ENCODE measurements at regions not wholly inside any gene's neighbourhood (a gene's known extent, or its start where the extent isn't known, plus 50 kb on each side); places are given as distances from the start of the nearest gene placed in this dataset.

GRCh38 chr16:6076631-6077030 is 979.0 kb upstream of the EEF2KMT start:
- DNase-seq (ENCODE audit: low read depth, low spot score): no peak

GRCh38 chr16:6068063-6068462 is 970.5 kb upstream of the EEF2KMT start:
- DNase-seq (ENCODE audit: low read depth, low spot score): no peak

- no peak for DNase-seq (ENCODE audit: low read depth, low spot score)
Measured at GRCh38 chr16:6066652-6067051, 969.1 kb upstream of the EEF2KMT start.

DNA sequence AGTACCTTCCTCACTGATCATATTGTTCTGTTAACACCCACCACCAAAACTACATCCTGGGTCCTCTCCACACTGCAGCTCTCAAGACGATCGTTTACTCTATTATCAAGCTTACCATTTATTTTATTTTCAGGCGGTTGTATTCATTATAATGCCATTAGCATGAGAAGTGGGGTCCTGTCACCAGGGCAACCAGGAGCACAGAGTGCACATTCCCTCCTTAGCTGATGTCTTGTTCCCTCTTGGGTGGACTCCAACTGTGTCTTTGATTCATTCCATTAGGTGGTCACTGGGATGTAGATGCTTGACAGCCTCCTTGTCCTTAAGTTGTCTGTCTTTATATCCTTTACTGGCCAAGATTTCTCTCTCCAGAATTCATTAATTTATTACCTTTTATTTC is 965.9 kb upstream of the EEF2KMT start:
- DNase-seq (ENCODE audit: low read depth, low spot score): no peak

GRCh38 chr16:6059671-6060070 is 962.1 kb upstream of the EEF2KMT start:
- no peak for DNase-seq (ENCODE audit: low read depth, low spot score)

DNA sequence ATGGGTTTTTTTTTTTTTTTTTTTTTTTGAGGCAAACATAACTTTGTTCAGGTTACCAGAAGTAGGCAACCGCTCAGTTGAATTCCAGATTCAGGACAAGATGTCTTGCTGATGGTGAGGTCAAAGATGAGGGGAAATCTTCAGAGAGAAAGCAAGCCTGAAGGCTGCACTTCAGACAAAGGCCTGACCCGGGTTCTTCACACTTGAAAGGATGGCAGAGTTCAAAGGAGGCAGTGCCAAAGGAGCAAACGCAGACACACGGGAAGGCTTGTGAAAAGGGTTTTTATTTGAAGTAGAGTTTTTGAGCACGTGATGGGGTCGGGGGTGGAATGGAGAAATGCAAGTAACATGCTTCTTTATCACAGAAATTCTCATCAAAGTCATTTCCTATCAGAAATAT is 960.2 kb upstream of the EEF2KMT start:
- no peak for DNase-seq (ENCODE audit: low read depth, low spot score)

DNA sequence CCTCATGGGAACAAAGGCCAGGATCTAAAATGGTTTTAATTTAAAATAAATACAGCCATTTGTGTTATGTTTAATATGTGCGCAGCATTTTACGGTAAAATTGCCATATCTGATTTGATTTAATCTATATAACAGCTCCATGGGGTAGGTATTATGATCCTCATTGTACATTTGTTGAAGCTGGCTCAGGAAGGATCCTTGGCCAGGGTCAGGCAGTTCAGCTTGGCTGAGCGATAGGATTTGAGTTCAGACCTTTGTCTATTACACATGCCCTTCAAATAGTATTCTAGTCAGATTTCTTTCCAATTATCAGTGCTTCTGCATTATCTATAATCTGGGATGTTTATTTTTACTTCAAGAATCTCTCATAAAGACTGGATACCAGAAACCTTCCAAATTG is 950.4 kb upstream of the EEF2KMT start:
- no peak for DNase-seq (ENCODE audit: low read depth, low spot score)

DNA sequence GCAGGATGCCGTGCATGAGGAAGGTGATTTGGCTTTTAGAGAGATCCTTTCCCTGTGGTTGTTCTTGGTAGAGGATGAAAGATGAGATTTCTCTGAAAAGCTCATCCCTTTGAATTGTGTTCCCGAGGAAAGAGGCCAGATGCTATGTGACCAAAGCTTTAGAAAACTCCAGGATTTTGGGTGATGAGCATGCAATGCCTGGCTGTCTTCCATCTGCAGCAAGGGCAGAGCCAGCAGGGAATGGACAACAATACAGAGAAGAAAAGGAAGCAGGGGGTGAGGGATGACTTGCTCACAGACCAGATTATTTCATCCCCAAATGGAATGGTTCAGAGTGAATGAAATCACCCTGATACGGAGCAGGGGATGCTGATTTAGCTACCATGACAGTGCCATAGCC is 949.7 kb upstream of the EEF2KMT start:
- DNase-seq (ENCODE audit: low read depth, low spot score): no peak

GRCh38 chr16:6038941-6039645 is 941.5 kb upstream of the EEF2KMT start:
- DNase-seq (ENCODE audit: low read depth, low spot score): no peak

DNA sequence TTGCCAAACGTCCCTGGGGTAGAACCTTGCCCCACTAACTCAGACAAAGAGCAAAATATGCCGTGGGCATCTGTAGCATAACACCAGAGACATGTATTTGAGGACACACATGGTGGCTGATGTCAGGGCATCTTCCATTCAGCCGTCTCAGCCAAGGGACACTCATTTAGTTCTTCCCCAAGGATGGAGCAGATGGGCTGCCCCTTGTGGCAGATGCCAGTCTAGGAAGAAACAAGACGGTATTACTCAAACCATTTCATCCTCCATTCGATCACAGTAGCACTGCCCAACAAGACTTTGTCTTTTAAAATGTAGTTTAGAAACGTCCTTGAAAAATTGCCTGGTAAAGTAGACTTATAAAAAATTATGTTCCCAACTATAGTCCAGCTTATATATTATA is 937.6 kb upstream of the EEF2KMT start:
- DNase-seq (ENCODE audit: low read depth, low spot score): no peak

- no peak for DNase-seq (ENCODE audit: low read depth, low spot score)
Measured at GRCh38 chr16:6034511-6034910, 936.9 kb upstream of the EEF2KMT start.

GRCh38 chr16:6032438-6032837 is 934.8 kb upstream of the EEF2KMT start:
- no peak for DNase-seq (ENCODE audit: low read depth, low spot score)

DNA sequence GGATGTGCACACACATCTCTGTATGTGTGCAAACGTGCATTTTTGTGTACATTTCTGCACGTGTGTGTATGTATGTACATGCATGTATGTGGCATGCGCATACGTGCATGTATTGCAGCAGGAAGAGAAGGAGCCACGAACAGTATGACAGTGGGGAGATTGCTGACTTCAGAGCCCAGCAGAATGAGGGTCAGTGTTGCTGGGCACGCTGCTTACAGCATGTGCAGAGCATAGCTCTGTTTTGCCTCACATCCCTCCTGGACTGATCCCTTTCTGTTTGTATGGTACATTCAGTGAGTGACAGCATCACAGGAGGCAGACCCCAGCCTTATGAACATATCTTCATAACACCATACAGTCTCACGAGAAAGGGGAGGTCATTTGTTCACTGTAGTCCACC is 934.0 kb upstream of the EEF2KMT start:
- DNase-seq (ENCODE audit: low read depth, low spot score): no peak

DNA sequence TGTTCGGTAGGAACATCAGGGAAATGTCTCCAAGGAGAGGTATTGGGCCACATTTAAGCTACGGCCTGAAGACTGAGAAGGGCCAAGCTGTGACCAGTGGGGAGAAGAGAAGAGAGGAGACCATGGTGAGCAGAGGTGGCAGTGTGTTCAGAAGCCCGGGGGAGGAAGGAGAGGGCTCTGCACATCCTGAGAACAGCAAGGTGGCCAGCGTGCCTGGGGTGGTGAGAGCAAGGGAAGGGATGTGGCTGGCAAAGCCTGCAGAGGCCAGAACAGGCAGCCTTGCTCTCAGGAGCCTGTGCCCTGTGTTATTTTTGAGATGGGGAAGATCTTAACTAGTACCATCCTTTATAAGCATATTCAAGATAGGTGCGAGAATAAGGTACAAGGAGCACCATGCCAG is 933.5 kb upstream of the EEF2KMT start:
- DNase-seq (ENCODE audit: low read depth, low spot score): no peak

- no peak for DNase-seq (ENCODE audit: low read depth, low spot score)
Measured at GRCh38 chr16:6027733-6028132, 930.1 kb upstream of the EEF2KMT start.

DNA sequence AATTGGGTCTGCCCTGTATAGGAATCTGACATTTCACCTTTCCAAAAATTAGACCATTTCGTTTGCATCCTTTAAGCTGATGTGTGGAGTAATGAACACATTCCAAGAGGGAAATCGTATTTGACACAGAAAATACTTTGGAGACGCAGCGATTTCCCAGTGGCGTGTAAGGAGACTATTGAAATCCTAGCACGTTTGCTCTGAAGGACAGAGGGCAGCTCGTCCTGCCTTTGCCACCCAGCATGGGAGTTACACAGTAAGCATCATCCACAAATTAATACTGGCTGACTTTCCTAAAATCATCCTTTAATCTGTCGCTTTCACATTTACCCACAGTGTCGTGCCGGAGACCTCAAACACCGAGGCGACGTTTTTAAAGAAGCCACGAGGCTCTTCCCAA is 925.9 kb upstream of the EEF2KMT start:
- DNase-seq (ENCODE audit: low read depth, low spot score): no peak

DNA sequence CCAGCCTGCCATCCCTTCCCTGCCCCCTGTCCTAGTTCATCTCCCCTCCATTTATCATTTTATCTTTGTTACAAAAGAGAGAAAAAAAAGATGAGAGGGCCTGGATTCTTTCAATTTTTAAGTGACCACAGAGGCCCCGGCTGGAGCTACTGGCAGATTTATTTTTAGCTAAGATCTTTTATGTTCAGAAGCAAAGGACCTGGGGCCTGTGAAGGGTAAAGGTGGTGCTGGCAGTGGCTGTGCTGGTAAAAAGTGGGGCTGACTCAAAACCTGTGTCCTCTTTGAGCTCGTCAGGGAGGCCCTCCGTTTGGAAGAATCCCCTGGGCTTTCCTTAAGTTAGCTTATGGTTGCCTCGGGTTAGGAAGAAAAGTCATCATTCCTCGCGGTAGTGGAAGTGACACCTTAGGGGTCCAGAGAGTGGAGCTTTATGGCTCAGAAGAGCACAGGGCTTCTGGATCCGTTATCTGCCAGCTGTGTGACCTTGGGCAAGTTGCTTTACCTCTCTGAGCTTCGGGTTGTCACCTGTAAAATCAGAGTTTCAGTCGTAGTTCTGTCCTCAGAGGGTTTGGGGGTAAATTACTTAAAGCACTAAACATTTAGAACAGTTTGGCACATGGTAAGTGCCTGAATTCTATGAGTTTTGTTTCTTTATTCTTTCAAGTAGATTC is 923.8 kb upstream of the EEF2KMT start:
- no peak for DNase-seq (ENCODE audit: low read depth, low spot score)

DNA sequence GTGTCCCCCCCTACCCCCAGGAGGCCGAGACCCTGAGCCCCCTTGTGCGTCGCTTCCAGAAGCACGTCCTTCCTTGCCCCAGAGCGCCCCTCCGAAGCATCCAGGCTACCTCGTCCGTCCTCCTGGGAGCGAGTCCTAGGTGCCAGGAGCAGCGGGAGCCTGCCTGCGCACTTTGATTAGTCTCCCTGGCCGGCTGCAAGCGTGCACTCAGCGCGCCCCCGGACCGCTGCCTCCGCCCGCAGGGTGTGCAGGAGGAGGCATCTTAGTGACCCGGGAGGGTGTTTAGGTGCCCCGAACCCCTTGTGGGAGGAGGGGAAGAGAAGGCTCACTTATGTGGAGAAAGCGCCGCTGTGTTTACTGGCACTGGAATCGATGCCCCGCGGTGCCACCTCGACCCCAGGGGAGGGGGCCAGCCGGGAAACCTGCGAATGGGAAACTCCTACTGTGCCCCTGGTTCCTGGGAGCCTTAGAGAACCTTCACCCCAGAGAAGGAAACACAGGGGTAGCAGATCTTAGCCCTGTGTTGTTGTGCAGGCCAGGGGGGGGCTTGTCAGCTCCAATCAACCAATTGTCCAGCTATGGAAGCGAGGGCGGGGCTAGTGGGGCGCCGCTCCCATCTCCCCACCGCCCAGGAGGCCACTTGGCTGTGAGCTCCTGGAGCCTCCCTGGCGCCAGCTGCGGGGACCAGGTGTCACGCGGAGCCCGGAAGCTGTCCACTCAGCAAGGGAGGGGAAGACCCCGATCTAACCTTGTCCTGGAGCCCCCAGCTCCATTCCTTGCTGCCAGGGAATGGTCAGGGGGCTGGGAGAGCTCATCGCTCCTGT is 922.8 kb upstream of the EEF2KMT start:
- DNase-seq (ENCODE audit: low read depth, low spot score): peak; percentile 6

- DNase-seq (ENCODE audit: low read depth, low spot score): peak; percentile 6
Measured at GRCh38 chr16:6019490-6019991, 921.9 kb upstream of the EEF2KMT start.

DNA sequence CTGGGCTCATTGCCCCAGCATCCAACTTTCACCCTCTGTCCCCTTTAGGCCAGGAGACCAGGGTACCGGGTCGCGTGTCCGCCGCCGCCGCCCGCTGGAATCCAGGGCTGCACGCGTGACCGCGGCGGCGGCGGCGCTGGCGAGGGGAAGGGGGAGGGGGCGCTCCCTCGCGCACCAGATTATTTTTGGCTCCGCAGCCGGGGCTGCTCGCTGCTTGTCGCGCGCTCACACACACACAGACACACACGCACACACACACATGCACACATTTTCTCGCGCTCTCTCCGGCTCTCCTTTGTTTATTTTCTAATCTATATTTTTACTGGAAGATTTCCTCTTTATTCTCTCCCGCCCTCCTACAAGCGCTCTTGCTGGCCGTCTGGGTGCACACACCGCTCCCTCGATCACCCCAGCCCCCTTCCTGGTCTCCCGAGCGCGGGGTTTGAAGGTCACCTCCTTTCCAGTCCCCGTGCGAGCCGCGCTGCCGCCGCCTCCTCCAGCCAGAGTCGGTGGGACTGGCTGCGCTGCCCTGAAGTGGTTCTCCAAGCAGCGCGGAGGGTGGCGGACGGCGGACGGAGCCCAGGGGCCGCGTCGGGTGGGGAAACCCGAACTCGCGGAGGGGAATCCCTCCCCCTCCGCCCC is 921.4 kb upstream of the EEF2KMT start:
- peak; percentile 19 for DNase-seq (ENCODE audit: low read depth, low spot score)

- DNase-seq (ENCODE audit: low read depth, low spot score): peak; percentile 61
Measured at GRCh38 chr16:6016530-6017184, 919.1 kb upstream of the EEF2KMT start.
